HG02610 (cell line): ENCODE measurements at regions not wholly inside any gene's neighbourhood (a gene's known extent, or its start where the extent isn't known, plus 50 kb on each side); places are given as distances from the start of the nearest gene placed in this dataset.
A peak's percentile ranks its signal among the peaks of the same experiment; 100 is the strongest.
"Not testable (repeated sequence)": the region's sequence is repeated elsewhere in the genome, so short reads cannot be mapped to it uniquely, and the experiment has no call there.

Experiments
- ATAC-seq: cut with Tn5 transposase; IDR thresholded peaks from one replicate; pipeline ENCODE4 v1.9.1; 2021; ENCODE audit warnings: mild to moderate bottlenecking, moderate library complexity; ENCODE audit not compliant: unreplicated experiment

DNA sequence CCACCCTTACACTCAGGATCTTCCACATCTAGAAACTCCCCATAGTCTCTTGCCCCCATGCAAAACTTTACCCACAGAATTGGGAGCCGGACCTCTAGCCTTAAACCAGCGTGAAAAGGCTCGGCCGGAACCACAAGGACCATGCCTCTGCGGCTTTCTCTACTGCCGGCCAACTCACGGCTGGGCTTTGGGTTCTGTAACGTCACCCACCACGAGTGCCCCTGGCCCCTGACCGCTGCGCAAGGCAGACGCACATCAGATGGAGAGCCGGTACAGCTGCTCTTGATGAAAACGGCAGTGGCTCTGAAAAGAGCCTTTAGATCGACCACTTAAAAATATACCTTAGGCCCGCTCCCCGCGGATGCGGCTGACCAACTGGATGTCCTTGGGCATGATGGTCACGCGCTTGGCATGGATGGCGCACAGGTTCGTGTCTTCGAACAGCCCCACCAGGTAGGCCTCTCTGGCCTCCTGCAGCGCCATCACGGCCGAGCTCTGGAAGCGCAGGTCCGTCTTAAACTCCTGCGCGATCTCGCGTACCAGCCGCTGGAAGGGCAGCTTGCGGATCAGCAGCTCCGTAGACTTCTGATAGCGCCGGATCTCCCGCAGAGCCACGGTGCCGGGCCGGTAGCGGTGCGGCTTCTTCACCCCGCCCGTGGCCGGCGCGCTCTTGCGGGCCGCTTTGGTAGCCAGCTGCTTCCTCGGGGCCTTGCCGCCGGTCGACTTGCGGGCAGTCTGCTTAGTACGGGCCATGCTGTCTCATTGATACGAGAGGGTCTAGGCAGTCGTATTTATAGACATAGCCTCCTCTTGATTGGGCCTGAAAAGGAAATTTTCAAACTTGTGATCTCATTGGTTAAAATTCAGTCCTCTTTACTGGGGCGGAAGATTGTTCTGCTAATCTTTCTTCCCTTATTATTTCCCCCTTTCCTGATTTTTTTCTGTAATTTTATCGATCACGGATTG lies 66.3 kb downstream of the FAM72C start:
- not testable (repeated sequence) for ATAC-seq

DNA sequence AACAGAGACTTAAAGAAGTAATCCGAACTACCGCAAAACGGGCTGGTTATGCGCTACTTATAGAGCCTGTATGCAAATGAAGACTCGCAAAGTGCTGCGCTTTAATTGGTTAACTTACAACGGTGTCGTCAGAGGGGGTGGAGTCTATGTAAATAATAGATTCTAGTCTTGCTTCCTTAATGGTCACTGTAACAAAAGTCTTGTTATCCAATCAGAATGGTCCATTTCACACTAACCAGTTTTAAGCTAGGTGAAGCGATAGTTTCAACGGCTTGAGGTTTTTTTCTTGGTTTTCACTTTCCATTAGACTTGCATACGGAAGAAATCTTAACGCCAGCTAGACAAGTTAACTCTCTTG lies 67.2 kb downstream of the FAM72C start:
- ATAC-seq, result peak; percentile 48

DNA sequence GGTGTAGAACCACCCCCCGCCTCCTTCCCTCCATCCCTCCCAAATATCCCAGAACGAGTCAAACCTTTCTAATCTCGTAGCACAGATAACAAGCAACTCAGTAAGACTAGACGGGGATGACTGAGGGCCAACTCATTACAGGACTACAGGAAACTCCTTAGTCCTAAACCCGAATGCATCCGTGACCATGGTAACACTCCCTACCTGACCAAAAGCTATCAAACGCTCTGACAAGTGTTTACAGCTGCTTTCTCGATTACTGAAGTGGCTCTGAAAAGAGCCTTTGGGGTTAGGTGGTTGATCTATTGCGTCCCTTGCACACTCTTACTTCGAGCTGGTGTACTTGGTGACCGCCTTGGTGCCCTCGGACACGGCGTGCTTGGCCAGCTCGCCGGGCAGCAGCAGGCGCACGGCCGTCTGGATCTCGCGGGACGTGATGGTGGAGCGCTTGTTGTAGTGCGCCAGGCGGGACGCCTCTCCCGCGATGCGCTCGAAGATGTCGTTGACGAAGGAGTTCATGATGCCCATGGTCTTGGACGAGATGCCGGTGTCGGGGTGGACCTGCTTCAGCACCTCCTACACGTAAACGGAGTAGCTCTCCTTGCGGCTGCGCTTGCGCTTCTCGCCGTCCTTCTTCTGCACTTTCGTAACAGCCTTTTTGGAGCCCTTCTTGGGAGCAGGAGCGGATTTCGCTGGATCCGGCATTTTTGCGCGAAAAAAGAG lies 67.7 kb downstream of the FAM72C start:
- not testable (repeated sequence) for ATAC-seq

DNA sequence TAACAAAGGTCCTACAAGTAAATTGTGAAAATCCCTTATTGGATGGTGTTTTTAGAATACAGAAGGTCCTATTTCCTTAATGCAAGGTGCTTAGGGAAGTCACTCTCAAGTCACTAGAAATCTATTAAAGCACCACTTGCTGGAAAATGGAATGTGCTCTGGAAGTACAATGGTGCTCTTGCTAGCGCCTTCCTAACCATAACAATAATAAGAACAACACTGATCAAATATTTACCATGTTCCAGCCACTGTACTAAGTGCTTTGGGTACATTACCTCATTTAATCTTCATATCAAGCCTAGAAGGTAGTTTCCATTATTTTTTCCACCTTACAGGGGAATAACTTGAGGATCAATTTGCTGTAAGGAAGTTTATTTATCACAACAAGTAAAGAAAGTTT lies 75.4 kb downstream of the FAM72C start:
- not testable (repeated sequence) for ATAC-seq

DNA sequence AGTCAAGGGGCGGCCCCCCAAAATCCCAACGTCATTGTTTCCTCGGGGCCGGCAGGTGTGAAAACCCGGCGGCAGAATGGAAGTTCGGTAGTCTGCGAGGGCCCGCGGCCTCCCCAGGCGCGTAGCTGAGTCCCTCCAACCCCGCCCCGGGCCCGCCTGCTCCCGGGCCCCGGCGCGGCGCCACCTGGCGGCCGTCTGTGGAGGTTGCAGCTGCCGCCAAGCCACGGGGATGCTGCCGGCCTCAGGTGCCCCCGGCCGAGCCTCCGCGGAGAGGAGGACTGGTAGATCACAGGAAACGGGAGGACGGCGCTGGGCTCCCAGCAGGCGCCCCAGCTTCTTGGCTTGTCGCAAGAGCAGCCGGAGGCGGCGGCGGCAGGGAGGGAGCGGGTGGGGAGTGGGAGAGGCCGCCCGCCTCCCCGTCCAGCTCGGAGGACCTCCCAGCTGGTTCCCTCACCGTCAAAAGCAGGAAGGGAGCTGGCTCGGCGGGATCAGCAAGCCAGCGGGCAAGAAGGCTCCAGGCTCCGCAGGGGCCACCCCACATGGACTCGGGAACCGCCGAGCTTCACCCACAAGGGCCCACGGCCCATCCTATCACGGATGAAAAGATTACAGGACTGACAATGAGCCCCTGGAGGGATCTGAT lies 86.7 kb downstream of the FAM72C start:
- peak; percentile 90 for ATAC-seq

DNA sequence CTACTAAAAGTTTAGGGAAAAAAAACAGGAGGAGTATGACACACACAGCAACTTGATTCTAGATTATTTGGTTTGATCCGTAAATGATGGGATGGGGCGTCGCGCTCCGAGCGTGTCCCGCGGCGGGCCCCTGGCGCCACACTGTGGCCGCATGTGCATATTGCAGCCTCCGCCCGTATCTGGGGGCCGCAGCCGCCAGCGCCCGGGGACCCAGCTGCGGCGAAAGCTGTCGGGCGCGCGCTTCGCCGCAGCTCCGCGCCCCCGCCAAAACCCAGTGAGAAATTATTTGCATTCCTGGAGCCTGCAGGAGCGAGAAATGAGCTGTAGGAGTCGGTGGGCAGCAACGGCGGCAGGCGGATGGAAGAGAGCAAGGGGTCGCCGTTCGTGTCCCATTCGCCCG lies 87.3 kb downstream of the FAM72C start:
- peak; percentile 83 for ATAC-seq

DNA sequence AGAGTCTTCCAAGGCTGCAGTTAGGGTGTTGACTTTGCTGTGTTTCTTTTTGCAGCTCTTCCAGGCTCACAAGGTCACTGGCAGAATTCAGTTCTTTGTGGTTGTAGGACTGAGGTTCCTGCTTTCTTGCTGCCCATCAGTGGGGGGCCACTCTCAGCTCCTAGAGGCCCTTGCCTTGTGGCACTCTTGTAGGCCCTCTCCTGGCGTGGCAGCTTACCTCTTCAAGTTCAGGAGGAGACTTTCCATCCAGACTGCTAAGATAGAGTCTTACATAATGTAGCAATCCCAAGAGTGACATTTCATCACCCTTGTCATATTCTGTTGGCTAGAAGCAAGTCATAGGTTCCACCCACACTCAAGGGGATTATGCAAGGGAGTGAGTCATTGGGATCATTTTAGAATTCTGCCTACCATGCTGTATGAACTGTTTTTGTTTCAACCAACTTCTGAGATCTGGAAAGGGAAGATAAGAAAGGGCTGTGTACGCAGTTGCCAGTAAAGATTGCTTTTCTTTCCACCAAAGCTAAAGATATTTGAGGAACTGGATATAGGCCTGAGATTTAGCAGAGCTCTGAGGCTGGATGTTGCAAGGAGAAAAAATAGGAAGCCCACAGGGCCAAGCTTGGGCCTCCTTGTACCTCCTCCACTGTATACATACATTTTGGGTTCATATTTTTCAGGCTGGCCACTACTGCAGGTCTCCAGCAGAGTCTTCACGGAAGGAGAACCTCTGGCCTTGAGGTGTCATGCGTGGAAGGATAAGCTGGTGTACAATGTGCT lies 91.8 kb downstream of the FAM72C start:
- ATAC-seq, result not testable (repeated sequence)

DNA sequence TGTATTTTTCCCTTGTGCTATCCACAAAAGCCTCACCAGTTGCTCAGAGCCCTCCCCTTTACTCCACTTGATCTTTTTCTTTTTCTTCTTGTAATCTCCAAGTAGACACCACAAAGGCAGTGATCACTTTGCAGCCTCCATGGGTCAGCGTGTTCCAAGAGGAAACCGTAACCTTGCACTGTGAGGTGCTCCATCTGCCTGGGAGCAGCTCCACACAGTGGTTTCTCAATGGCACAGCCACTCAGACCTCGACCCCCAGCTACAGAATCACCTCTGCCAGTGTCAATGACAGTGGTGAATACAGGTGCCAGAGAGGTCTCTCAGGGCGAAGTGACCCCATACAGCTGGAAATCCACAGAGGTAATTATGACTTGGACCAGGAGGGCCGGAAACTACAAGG lies 95.8 kb downstream of the FAM72C start:
- ATAC-seq, result not testable (repeated sequence)

DNA sequence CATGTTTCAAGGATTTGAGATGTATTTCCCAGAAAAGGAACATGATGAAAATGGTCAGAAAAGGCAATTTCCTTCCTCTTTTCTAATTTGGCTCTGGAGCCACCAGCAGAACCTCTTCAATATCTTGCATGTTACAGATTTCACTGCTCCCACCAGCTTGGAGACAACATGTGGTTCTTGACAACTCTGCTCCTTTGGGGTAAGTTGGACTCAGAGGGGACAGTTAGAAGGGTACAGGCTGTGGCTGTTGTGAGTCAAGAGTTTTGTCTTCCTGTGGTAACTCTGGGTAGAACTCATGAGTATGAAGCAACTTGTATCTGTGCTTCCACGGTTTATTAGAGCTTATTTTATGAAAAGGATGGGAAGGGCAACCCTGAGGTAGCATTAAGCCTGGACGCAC lies 97.2 kb downstream of the FAM72C start:
- ATAC-seq, result not testable (repeated sequence)

DNA sequence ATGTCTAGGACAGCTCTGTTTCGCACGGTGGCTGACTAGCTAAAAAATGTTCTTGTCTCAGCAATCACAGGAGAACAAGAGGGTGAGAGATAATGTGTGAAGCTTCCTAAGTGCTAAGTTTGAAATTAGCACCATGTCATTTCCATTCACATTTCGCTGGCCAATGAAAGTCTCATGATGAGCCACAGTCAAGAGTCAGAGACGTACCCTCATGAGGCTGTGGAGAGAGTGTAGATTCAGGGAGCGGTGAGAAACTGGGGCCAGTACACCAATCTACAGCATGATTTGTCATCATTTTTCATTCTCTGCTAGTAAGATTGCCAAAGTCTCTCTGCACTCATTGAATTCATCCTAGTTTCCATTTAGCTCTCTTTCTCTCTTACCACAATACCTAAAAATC lies 98.1 kb downstream of the FAM72C start:
- ATAC-seq, result not testable (repeated sequence)

DNA sequence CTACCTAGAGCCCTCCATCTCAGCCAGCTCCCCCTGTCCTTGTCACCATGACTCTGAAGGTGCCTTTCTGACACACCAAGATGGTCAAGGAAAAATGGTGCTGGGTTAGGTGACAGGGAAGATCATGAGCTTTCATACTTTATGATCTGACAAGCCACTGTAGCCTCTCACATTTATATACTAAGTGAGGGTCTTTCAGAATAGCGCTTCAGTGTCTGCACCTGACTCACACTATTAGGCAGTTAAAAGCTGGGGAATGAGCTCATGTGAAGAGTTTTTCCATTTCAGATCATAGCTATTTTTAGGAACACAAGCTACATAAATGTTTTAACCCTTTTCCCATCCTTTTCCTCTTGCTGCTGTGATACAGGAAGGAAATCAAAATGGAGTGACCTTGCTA lies 101.4 kb downstream of the FAM72C start:
- not testable (repeated sequence) for ATAC-seq

DNA sequence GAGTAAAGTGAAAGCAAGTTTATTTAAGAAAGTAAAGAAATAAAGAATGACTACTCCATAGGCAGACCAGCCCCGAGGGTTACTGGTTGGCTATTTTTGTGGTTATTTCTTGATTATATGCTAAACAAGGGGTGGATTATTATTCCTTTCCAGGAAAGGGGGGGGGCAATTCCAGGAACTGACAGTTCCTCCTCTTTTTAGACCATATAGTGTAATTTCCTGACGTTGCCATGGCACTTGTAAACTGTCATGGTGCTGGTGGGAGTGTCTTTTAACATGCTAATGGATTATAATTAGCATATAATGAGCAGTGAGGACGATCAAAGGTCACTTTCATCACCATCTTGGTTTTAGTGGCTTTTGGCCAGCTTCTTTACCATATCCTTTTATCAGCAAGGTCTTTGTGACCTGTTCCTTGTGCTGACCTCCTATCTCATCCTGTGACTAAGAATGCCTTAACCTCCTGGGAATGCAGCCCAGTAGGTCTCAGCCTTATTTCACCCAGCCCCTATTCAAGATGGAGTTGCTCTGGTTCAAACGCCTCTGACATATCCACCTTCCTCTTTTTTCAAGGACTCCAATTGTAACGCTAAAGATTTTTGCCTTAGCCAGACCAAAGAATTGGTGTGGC lies 104.1 kb downstream of the FAM72C start:
- ATAC-seq, result not testable (repeated sequence)

DNA sequence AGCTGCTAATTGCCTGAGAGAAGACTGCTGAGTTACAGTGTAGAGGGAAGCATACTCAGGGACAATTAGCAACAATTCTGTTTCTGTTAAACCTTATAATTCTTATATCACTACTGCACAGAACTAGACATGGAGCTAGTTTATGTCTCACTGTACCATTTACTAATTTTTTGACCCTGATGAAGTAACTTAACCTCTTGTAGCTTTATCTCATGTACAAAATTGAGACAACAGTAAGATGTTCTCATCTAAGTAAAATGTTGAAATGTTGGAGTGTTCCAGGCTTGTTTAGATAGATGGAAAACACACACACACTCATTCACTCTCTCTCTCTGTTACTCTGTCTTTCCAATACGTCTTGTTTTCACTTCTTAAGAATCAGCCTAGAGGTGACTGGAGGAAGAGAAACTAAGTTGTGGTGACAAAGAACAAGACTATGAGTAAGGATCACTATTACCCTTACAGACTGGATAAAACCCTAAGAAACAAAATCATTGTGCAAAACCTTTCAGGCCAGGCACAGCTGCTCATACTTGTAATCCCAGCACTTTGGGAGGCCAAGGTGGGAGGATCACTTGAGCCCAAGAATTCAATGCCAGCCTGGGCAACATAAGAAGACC lies 107.8 kb downstream of the FAM72C start:
- ATAC-seq, result peak; percentile 76

DNA sequence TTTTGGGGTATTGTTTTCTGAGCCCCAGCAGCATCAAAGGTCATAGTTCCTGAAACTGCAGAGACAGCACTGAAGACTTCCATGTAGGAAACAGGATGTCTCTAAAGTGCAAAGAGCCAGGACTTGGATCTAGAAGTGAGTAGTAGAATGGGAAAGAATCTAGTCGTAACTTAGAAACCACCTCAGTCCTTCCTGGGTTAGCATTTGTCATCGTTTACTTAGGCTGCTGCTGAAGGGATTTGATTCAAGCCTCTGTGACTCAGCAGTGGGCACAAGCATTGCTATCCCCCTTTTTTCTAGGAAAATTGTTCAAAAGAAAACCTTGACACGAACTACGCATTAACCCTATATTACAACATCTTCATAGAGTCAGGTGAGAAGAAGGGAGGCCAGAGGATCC lies 109.1 kb downstream of the FAM72C start:
- ATAC-seq, result not testable (repeated sequence)

DNA sequence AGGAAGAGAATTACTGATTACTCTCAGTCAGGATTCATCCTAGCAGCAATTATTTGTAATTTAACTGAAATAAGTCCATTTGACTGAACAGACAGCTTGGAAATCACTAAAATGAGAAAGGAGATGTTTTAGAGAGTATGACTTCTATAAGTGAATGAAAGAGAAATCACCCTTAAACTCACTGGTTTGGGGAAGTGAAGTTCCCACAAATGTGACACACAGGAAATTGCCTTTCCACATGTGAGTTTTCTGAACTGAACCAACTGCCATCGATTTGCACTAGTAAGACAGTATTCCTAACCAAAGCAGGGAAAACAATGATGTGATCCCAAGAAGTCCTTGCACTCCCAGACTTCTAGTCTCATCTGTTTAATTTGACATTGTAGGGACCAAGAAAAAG lies 110.5 kb downstream of the FAM72C start:
- ATAC-seq, result not testable (repeated sequence)

DNA sequence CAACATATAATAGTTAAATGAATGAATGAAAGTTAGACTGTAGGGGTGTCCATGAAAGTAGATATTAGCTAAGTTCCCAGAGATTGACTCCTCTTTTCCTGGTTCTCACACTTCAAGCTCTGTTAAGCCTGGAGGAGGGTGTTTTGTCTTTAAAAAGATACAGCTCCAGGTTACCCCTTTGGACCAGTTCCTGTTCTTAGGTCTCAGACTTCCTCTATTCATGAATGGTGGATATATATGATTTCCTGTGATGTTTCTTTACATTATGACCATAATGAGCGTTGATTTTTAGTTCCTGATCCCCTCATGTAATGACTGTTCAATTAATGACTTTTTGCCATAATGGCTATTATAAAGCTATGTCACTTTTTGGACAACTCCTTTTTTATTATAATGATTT lies 115.9 kb downstream of the FAM72C start:
- not testable (repeated sequence) for ATAC-seq

DNA sequence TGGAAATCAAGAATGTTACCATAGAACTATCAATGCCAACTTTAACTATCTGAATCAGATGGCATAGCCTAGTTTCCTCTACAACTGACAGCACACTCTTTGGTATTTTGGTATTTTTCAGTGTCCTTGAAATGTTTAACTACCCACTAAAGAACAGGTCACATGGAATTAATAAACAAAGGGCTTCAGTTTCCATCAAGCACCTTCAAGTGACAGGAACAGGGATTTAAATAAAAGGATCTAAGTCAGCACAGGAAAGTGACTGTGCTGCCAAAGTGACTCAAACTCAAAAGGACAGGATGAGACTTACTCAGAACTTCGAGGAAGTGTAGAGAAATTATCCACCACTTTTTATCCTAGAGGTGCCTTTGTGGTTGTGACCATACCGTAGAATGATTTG lies 117.7 kb downstream of the FAM72C start:
- not testable (repeated sequence) for ATAC-seq

DNA sequence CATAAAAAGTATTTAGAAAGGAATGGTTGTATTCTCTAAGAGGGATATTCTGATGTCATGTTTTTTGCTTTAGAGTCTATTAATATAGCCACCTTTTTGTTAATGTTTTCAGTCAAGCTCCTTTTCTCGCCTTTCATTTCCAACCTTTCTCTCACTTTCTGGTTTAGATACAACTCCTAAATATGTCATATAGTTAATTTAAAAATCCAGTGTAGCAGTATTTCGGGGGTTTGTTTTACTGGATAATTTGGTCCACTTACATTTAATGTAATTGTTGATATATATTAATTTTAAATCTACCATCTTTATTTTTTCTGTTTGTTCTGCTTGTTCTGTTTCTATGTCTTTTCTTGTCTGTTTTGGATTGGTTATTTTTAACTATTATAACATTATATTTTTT lies 121.1 kb downstream of the FAM72C start:
- not testable (repeated sequence) for ATAC-seq

DNA sequence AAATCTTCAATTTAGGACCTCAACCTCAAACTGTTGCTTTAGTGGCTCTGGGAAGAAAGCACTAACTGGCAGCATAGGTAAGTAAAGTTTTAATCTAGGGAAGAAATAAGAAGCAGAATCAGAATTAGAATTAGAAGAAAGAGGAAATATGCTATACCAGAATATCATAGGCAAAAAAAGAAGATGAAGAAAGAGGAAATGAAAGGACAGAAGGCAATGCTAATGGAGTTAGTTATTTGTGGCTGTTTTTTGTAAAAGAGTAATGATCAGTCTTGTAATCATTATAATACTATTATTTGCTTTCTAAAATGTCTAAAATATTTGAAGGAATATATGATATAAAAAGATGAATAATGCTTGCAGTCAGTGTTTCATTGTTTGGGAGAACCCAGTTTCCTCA lies 122.9 kb downstream of the FAM72C start:
- ATAC-seq, result not testable (repeated sequence)

DNA sequence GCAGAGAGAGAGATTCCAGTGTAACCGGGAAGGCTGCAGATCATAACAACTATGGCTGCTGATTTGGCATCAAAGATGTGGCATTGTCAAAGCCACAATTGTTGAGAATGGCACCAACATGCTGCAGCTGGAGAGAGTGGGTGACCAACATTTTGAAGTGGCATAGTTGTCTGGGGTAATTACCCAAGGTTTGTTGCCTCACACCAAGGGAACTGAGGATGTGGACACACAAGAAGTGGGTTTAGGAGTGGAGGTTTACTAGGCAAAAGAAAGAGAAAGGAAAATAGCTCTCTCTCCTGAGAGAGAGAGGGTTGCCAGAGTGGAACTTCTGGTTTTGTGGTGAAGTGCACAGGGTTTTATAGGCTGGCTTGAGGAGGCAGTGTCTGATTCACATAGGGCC lies 126.6 kb downstream of the FAM72C start:
- not testable (repeated sequence) for ATAC-seq
